ENCODE measurements at regions not wholly inside any gene's neighbourhood (a gene's known extent, or its start where the extent isn't known, plus 50 kb on each side); places are given as distances from the start of the nearest gene placed in this dataset.

DNA sequence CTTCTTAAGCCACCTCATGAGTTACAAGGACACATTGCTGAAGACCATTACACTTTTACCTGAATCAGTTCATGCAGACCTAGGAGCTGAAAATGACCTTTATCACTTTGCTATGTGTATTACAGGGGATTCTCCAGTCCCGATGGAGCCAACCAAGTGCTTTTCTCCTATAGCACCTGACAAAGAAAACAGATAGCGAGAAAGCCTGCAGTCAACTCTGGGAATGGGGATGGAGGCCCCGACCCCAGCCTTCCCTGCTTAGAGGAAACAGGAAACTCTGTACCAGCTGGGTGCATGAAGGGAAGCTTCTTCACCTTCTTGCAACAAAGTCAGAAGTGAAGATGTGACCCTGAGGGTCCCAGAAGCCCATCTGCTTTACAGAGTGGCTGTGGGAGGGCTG lies 168.3 kb upstream of the SEMA6D start:
- Histone ChIP-seq H2BK12ac (ENCODE audit: insufficient read length, low read depth, low read length) (no peak overlapping the region), H3K4me1 (ENCODE audit: insufficient read depth, low read length) (no peaks in the 10 kb centered on the region), H3K14ac (ENCODE audit: insufficient read depth, low read length) (no peak overlapping the region), H3K23me2 (ENCODE audit: insufficient read length, low read depth, low read length, poor library complexity, severe bottlenecking) (no peaks in the 10 kb centered on the region), H2AK5ac (ENCODE audit: insufficient read length, low read length) (no peak overlapping the region), H3T11ph (ENCODE audit: low read length) (no peak overlapping the region), H4K91ac (ENCODE audit: insufficient read length, low read depth, low read length) (no peak overlapping the region), H3K23ac (ENCODE audit: insufficient read length, low read depth, low read length) (no peak overlapping the region), H3K27me3 (ENCODE audit: insufficient read depth, low read length) (no peaks in the 10 kb centered on the region), H3K79me1 (ENCODE audit: insufficient read depth, low read depth, low read length, poor library complexity, severe bottlenecking) (no peaks in the 10 kb centered on the region), H4K5ac (ENCODE audit: insufficient read length, low read depth, low read length) (no peak overlapping the region), H2AFZ (ENCODE audit: low read length) (no peak overlapping the region), H4K8ac (replicated peaks; ENCODE audit: insufficient read length, low read depth, low read length) (no peak overlapping the region), H3K27ac (ENCODE audit: insufficient read length, low read depth, low read length) (no peak overlapping the region), H3K9me3 (ENCODE audit: control insufficient read depth, low read depth, low read length) (no peaks in the 10 kb centered on the region), H3K4ac (ENCODE audit: low read depth, low read length) (no peak overlapping the region), H3K18ac (ENCODE audit: insufficient read length, low read depth, low read length) (no peak overlapping the region), H3K79me2 (ENCODE audit: insufficient read depth, low read length) (no peaks in the 10 kb centered on the region), H3K9ac (ENCODE audit: extremely low read depth, insufficient read length, low read length) (no peak overlapping the region), H3K4me2 (ENCODE audit: insufficient read depth, insufficient read length, low read length) (no peak overlapping the region), H2BK5ac (ENCODE audit: insufficient read length, low read length) (no peak overlapping the region), H3K56ac (ENCODE audit: insufficient read length, low read depth, low read length) (no peak overlapping the region), H2BK120ac (ENCODE audit: low read depth, low read length, poor library complexity, severe bottlenecking) (no peak overlapping the region), H4K20me1 (ENCODE audit: control insufficient read depth, insufficient read depth, insufficient read length) (no peaks in the 10 kb centered on the region), H2BK20ac (ENCODE audit: low read depth, low read length, poor library complexity, severe bottlenecking) (no peak overlapping the region), H2BK15ac (ENCODE audit: low read depth, low read length) (no peak overlapping the region)
- peaks cover 3% of the 10 kb centered on the region in 2 experiments; a peak in 1 of 4 replicates for H3K4me1 Mint-ChIP-seq
- no CpG with 5 or more reads among the region's 3 CpGs for WGBS (ENCODE audit: extremely low coverage, insufficient read length, low lambda C conversion rate)
- H3K36me3 Mint-ChIP-seq (ENCODE audit: insufficient read depth in 1 of 3, low read depth in 3 of 3), result no peaks in the 10 kb centered on the region; a peak in 1 of 7 replicates
- H3K9me3 Mint-ChIP-seq, result no peaks in the 10 kb centered on the region
- H3K27me3 Mint-ChIP-seq (ENCODE audit: low read depth), result no peaks in the 10 kb centered on the region
- TF ChIP-seq CTCF (conservative IDR thresholded peaks at IDR 0.05), result no peak
- no peak overlapping the region for H3K4me3 Mint-ChIP-seq
- no peak for DNase-seq
- H3K27ac Mint-ChIP-seq, result no peak overlapping the region

Measured in H9 (cell line).